AG08395 (cell line): ENCODE measurements at regions not wholly inside any gene's neighbourhood (a gene's known extent, or its start where the extent isn't known, plus 50 kb on each side); places are given as distances from the start of the nearest gene placed in this dataset.

Experiments used
- DNase-seq: peaks from one replicate; pipeline ENCODE4 v3.0.0; 2012; ENCODE audit warnings: mixed read lengths, low spot score

DNA sequence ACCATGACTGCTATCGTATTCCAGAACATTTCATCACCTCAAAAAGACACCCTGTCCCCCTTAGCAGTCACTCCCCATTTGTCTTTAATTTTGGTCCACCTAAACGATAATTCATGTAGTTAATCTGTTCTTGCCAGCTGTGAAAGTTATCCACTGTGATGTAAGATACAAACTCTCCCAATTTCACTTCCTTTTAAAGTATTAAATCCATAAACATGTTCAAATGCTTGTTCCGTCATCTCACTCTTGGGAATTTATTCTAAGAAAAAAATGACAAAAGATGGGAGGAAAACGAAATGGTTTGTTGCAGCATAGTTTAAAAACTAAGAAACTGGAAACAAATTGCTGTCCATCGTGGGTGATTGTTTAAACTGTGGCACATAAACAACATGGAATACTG, 53.7 kb upstream of the IRF2 start:
- no peak for DNase-seq

DNA sequence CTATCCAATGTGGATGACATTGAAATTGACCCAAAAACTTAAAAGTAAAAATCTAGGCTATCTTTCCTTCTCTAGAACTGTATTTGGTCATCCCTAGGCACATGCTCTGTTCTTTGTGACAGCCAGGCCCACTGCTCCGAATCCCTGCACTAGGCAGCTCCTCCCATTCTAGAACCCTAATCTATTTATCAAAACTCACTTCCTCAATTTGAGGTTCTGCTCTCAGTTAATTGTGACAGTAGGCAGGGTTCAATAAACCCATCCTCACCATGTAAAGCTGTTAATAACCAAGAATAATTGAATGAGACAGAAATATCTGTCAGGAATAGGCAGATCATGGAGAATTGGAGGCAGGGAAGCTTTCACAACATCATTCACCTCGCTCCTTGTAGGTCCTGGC, 51.9 kb upstream of the IRF2 start:
- no peak for DNase-seq
